ENCODE measurements at regions not wholly inside any gene's neighbourhood (a gene's known extent, or its start where the extent isn't known, plus 50 kb on each side); places are given as distances from the start of the nearest gene placed in this dataset.

DNA sequence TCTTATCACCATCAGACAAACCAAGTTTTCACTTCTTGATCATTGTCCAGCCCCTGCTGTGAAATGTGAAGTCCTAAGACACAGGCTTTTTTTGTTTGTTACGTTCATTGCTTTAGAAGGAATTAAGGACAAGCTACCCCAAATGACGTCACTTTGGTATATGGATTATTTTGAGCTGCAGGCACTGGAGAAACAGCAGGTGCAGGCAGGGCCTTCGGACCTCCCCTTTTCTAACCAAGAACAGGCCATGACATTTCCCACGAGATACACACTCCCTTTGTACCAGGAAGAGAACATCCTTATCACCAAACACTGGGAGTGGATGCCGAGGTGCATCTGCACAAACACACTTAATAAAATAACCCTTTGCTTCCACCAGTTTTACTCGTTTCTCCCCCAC is 418.0 kb upstream of the SULF2 start:
- TF ChIP-seq, protein P1, sequence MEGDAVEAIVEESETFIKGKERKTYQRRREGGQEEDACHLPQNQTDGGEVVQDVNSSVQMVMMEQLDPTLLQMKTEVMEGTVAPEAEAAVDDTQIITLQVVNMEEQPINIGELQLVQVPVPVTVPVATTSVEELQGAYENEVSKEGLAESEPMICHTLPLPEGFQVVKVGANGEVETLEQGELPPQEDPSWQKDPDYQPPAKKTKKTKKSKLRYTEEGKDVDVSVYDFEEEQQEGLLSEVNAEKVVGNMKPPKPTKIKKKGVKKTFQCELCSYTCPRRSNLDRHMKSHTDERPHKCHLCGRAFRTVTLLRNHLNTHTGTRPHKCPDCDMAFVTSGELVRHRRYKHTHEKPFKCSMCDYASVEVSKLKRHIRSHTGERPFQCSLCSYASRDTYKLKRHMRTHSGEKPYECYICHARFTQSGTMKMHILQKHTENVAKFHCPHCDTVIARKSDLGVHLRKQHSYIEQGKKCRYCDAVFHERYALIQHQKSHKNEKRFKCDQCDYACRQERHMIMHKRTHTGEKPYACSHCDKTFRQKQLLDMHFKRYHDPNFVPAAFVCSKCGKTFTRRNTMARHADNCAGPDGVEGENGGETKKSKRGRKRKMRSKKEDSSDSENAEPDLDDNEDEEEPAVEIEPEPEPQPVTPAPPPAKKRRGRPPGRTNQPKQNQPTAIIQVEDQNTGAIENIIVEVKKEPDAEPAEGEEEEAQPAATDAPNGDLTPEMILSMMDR (conservative IDR thresholded peaks at IDR 0.05) = no peak
- H3K27me3 Mint-ChIP-seq (ENCODE audit: low read depth) = no peaks in the 10 kb centered on the region
- DNase-seq (ENCODE audit: low read depth, low spot score) = no peak
- H3K9me3 Mint-ChIP-seq = no peaks in the 10 kb centered on the region
- H3K4me3 Mint-ChIP-seq = no peak overlapping the region
- H3K4me1 Mint-ChIP-seq = peaks cover 7% of the 10 kb centered on the region
- H3K27ac Mint-ChIP-seq (ENCODE audit: unreplicated experiment) = no peak overlapping the region
- no peaks in the 10 kb centered on the region for H3K36me3 Mint-ChIP-seq (ENCODE audit: low read depth)

DNA sequence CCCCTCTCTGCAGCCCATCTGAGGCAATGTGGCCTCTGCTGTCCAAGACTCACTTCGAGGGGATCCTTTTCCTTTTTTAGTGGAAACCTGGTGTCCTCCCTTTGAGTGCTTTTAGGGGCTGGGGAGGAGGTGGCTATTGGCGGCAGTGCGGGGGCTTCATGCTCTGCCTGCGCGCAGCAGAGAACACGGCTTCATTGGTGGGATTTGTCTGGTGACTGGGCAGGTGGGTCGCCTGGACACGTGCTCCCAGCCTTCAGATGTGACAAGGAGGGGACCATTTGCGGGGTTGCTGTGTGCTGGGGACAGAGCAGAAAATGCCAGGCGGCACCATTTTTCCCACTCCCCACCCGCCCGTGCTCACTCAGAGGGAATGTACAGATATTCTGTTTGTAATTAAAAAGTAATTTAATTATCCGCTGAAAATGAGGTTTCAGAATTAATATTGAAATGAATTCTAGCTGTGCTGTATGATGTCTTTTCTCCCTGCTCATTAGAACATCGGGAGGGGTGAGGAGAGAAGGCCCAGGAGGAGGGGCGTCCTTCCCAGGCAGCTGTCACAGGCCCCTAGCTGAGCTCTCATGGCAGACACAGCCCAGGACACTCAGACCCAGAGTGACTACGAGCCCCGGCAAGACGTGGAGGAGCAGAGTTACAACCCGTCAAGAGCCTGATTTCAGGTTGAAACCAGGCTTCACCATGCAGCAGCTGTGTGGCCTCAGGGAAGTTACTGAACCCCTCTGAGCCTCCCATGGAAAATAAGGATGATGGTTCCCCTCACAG is 417.2 kb upstream of the SULF2 start:
- Mint-ChIP-seq H3K9me3 (no peaks in the 10 kb centered on the region), H3K4me3 (no peak overlapping the region), H3K4me1 (peaks cover 8% of the 10 kb centered on the region), H3K27ac (ENCODE audit: unreplicated experiment) (peak overlapping the region; percentile 78), H3K36me3 (ENCODE audit: low read depth) (no peaks in the 10 kb centered on the region), H3K27me3 (ENCODE audit: low read depth) (no peaks in the 10 kb centered on the region)
- TF ChIP-seq, protein P1 (conservative IDR thresholded peaks at IDR 0.05) = no peak
- no peak for DNase-seq (ENCODE audit: low read depth, low spot score)

DNA sequence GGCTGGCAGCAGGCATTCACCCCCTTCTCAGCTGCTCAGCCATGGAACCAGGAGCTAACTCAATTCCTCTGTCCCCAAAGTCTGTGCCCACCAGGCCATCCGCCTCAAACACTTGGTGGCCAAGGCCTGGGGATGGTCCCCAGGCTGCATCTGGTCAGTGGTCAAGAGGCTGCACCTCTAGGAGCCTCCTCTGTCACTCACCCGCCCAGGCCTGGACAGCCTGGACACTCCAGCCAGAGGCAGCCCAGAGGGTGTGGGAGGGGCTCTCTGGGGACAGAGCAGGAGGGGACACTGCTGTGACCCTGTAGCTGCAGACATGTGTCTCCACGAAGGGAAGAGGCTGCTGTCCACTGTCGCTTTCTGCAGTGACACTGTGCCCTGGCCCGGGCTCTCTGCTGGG is 416.6 kb upstream of the SULF2 start:
- DNase-seq (ENCODE audit: low read depth, low spot score) = no peak
- H3K4me3 Mint-ChIP-seq = no peak overlapping the region
- TF ChIP-seq, protein P1 (conservative IDR thresholded peaks at IDR 0.05) = no peak
- H3K4me1 Mint-ChIP-seq = peaks cover 13% of the 10 kb centered on the region
- no peaks in the 10 kb centered on the region for H3K9me3 Mint-ChIP-seq
- H3K36me3 Mint-ChIP-seq (ENCODE audit: low read depth) = no peaks in the 10 kb centered on the region
- H3K27ac Mint-ChIP-seq (ENCODE audit: unreplicated experiment) = no peak overlapping the region
- no peaks in the 10 kb centered on the region for H3K27me3 Mint-ChIP-seq (ENCODE audit: low read depth)

DNA sequence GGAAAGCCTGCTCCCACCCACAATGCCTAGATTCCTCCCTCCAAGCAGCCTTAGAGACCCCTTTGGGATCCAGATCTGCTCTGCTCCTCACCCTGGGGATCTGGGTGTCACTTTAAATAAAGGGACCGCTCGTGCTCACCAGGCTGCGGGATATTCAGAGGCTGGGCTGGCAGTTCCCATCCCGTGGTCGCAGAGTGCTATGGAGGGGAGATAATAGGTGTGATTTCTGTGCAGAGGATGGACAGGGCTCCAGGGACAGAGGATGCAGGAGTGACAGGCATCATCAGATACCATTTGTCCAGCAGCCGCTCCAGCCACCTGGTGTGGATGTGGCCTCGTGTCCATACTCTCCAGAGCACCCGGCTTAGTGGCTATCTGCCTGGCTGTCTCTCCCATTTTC is 415.9 kb upstream of the SULF2 start:
- no peak overlapping the region for H3K4me3 Mint-ChIP-seq
- TF ChIP-seq, protein P1 (conservative IDR thresholded peaks at IDR 0.05) = no peak
- H3K27me3 Mint-ChIP-seq (ENCODE audit: low read depth) = no peaks in the 10 kb centered on the region
- H3K4me1 Mint-ChIP-seq = peaks cover 13% of the 10 kb centered on the region
- H3K9me3 Mint-ChIP-seq = no peaks in the 10 kb centered on the region
- peak overlapping the region; percentile 67 for H3K27ac Mint-ChIP-seq (ENCODE audit: unreplicated experiment)
- no peak for DNase-seq (ENCODE audit: low read depth, low spot score)
- H3K36me3 Mint-ChIP-seq (ENCODE audit: low read depth) = no peaks in the 10 kb centered on the region

DNA sequence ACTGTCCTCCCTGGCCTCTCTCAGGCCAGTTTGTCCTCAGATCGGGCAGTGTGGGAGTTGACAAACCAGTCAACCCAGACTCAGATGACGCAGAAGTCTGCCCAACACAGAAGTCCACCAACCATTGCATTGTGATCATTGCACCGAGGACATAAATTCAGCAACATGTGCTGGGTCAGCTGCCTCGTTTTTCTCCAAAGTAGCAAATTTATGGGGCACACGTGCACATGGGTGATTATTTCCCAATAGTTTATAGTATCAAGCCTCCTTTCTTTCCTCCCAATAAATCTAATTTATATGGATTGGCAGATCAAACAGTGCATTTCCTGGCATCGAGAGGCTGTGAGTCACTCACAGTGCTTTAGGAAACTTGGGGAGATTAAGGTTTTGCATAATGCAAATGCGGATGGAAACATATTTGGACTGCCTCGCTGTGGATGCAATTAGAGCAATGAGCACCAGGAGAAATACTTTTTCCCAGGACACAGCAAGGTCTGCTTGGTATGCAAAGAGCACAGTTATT is 413.7 kb upstream of the SULF2 start:
- Mint-ChIP-seq H3K4me1 (peaks cover 17% of the 10 kb centered on the region), H3K27me3 (ENCODE audit: low read depth) (no peaks in the 10 kb centered on the region), H3K4me3 (no peak overlapping the region), H3K9me3 (no peaks in the 10 kb centered on the region), H3K27ac (ENCODE audit: unreplicated experiment) (no peak overlapping the region), H3K36me3 (ENCODE audit: low read depth) (no peaks in the 10 kb centered on the region)
- TF ChIP-seq, protein P1 (conservative IDR thresholded peaks at IDR 0.05) = no peak
- no peak for DNase-seq (ENCODE audit: low read depth, low spot score)
